Esophagus squamous epithelium (tissue), 4 donors: ENCODE measurements at regions not wholly inside any gene's neighbourhood (a gene's known extent, or its start where the extent isn't known, plus 50 kb on each side); places are given as distances from the start of the nearest gene placed in this dataset.

Source experiments
- POLR2A ChIP-seq, 4 donors: fragments of 450-650 bp; IDR thresholded peaks; one replicate each; pipeline ENCODE4 v1.6.1; 2017; ENCODE audit warnings: antibody characterized with exemption in 4 of 4, mild to moderate bottlenecking in 4 of 4, moderate library complexity in 3 of 4
- TF ChIP-seq, protein P1 (sequence below), 6 experiments: fragments of 450-650 bp in 4 of 6; fragments of 200-600 bp in 2 of 6; sonication (generic) in 2 of 6; IDR thresholded peaks; one replicate each; pipeline ENCODE4 v1.5.1; 2016 to 2019; ENCODE audit warnings: antibody characterized with exemption in 6 of 6, mild to moderate bottlenecking in 4 of 6, moderate library complexity in 4 of 6

DNA sequence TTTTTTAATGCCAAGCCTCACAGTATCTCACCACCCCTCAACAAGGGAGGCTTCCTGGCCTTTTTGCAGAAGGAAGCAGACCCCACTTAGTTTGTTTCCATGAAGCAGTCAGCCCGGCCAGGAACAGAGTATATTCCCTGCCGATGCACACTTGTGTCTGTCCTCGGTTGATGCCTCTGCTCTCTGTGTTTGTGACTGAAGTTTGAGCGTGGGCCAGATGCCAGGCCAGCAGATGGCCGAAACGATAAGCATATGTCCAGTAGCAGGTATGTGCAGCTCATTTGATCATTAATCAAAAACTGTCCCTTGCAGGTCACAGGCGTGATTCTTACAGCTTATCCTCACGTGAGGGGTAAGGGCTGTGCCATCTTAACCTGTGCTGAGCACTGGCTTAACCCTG, 144.0 kb downstream of the IRS2 start:
- TF ChIP-seq, protein P1, sequence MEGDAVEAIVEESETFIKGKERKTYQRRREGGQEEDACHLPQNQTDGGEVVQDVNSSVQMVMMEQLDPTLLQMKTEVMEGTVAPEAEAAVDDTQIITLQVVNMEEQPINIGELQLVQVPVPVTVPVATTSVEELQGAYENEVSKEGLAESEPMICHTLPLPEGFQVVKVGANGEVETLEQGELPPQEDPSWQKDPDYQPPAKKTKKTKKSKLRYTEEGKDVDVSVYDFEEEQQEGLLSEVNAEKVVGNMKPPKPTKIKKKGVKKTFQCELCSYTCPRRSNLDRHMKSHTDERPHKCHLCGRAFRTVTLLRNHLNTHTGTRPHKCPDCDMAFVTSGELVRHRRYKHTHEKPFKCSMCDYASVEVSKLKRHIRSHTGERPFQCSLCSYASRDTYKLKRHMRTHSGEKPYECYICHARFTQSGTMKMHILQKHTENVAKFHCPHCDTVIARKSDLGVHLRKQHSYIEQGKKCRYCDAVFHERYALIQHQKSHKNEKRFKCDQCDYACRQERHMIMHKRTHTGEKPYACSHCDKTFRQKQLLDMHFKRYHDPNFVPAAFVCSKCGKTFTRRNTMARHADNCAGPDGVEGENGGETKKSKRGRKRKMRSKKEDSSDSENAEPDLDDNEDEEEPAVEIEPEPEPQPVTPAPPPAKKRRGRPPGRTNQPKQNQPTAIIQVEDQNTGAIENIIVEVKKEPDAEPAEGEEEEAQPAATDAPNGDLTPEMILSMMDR (IDR thresholded peaks at IDR 0.05): no peak
- TF ChIP-seq POLR2A (IDR thresholded peaks at IDR 0.05): no peak
